HEK293T (cell line): ENCODE measurements at regions not wholly inside any gene's neighbourhood (a gene's known extent, or its start where the extent isn't known, plus 50 kb on each side); places are given as distances from the start of the nearest gene placed in this dataset.

Experiments
- ARNT ChIP-seq: fragments of 450-650 bp; IDR thresholded peaks from 2 replicates; pipeline ENCODE4 v1.6.1; 2017; ENCODE audit warnings: mild to moderate bottlenecking
- BHLHE40 ChIP-seq: fragments of 450-650 bp; IDR thresholded peaks from 2 replicates; pipeline ENCODE4 v1.6.1; 2016; ENCODE audit warnings: mild to moderate bottlenecking, moderate library complexity, borderline replicate concordance
- CTBP1 ChIP-seq: fragments of 450-650 bp; IDR thresholded peaks from 2 replicates; pipeline ENCODE4 v1.6.1; 2016; ENCODE audit warnings: borderline replicate concordance
- ELF4 ChIP-seq: fragments of 450-650 bp; IDR thresholded peaks from 2 replicates; pipeline ENCODE4 v1.6.1; 2017; ENCODE audit warnings: antibody characterized with exemption
- FOXK2 ChIP-seq: fragments of 450-650 bp; IDR thresholded peaks from 2 replicates; pipeline ENCODE4 v1.6.1; 2016; ENCODE audit warnings: mild to moderate bottlenecking
- FOXM1 ChIP-seq: fragments of 450-650 bp; IDR thresholded peaks from 2 replicates; pipeline ENCODE4 v1.6.1; 2017; ENCODE audit warnings: mild to moderate bottlenecking, borderline replicate concordance
- SP1 ChIP-seq: fragments of 450-650 bp; IDR thresholded peaks from 2 replicates; pipeline ENCODE4 v1.6.1; 2017
- SUZ12 ChIP-seq: fragments of 450-650 bp; IDR thresholded peaks from 2 replicates; pipeline ENCODE4 v1.6.1; 2016; ENCODE audit warnings: mild to moderate bottlenecking
- TARDBP ChIP-seq: fragments of 450-650 bp; IDR thresholded peaks from 2 replicates; pipeline ENCODE4 v1.6.1; 2016

GRCh38 chrX:110426155-110426504, 67.5 kb downstream of the RTL9 start:
- no peak for TF ChIP-seq TARDBP
- no peak for TF ChIP-seq SP1
- no peak for TF ChIP-seq CTBP1
- TF ChIP-seq FOXK2 = no peak
- no peak for TF ChIP-seq ELF4
- TF ChIP-seq BHLHE40 = no peak
- no peak for TF ChIP-seq SUZ12
- TF ChIP-seq FOXM1 = no peak
- no peak for TF ChIP-seq ARNT
